VCaP (cell line): ENCODE measurements at regions not wholly inside any gene's neighbourhood (a gene's known extent, or its start where the extent isn't known, plus 50 kb on each side); places are given as distances from the start of the nearest gene placed in this dataset.

ENCODE experiments used
- H3K27ac ChIP-seq: fragments of 450-650 bp; 2 replicates; pipeline ENCODE4 v1.5.1; 2017
- TF ChIP-seq, protein P1 (sequence below): fragments of 450-650 bp; conservative IDR thresholded peaks from 2 replicates; pipeline ENCODE4 v1.5.1; 2017; ENCODE audit warnings: mild to moderate bottlenecking, moderate library complexity

- no peak overlapping the region for H3K27ac ChIP-seq
- TF ChIP-seq, protein P1, sequence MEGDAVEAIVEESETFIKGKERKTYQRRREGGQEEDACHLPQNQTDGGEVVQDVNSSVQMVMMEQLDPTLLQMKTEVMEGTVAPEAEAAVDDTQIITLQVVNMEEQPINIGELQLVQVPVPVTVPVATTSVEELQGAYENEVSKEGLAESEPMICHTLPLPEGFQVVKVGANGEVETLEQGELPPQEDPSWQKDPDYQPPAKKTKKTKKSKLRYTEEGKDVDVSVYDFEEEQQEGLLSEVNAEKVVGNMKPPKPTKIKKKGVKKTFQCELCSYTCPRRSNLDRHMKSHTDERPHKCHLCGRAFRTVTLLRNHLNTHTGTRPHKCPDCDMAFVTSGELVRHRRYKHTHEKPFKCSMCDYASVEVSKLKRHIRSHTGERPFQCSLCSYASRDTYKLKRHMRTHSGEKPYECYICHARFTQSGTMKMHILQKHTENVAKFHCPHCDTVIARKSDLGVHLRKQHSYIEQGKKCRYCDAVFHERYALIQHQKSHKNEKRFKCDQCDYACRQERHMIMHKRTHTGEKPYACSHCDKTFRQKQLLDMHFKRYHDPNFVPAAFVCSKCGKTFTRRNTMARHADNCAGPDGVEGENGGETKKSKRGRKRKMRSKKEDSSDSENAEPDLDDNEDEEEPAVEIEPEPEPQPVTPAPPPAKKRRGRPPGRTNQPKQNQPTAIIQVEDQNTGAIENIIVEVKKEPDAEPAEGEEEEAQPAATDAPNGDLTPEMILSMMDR: no peak
These were observed 256.6 kb upstream of the RGS18 start for GRCh38 chr1:191901651-191902050.

- H3K27ac ChIP-seq: no peak overlapping the region
- TF ChIP-seq, protein P1: no peak
These were observed 253.3 kb upstream of the RGS18 start for GRCh38 chr1:191904991-191905390.

DNA sequence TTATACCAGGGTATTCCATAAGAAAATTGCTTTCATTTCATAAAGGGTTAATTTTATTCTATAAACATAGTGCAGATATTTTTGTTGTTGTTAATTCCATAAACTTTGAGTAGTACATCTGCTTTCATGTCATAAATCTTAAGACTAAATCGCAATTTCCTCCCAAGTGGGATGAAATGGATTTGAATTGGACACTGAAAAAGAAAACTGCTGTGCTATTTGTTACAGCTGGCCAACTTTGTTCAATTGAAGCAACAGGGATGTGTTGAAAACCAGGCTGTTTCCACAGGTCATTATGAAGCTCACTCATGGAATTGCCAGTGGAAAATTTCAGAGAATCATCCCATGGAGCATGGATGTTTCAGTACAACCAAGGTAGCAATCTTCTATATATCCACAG, 252.5 kb upstream of the RGS18 start:
- H3K27ac ChIP-seq: no peak overlapping the region
- TF ChIP-seq, protein P1: no peak

GRCh38 chr1:191907121-191907520, 251.1 kb upstream of the RGS18 start:
- no peak overlapping the region for H3K27ac ChIP-seq
- TF ChIP-seq, protein P1: no peak

GRCh38 chr1:191910245-191910644, 248.0 kb upstream of the RGS18 start:
- TF ChIP-seq, protein P1: no peak
- no peak overlapping the region for H3K27ac ChIP-seq

DNA sequence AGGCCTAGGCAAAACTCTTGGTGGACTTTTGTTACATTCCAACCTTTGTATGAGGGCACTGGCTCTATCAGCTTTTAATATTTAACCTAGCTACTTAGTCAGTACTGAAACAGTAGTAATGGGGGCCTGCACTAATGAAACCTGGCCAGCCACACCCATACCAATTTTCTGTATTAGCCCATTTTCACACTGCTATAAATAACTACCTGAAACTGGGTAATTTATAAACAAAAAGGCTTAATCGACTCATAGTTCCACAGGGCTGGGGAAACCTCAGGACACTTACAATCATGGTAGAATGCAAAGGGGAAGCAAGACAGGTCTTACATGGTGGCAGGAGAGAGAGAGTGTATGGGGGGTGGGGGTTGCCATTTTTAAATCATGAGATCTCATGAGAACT, 245.7 kb upstream of the RGS18 start:
- TF ChIP-seq, protein P1: no peak

GRCh38 chr1:191913260-191913977, 244.8 kb upstream of the RGS18 start:
- H3K27ac ChIP-seq: no peak overlapping the region
- TF ChIP-seq, protein P1: no peak

More for the DNA sequence above, 245.7 kb upstream of the RGS18 start:
- no peak overlapping the region for H3K27ac ChIP-seq
